IMR-90 (cell line): ENCODE measurements at regions not wholly inside any gene's neighbourhood (a gene's known extent, or its start where the extent isn't known, plus 50 kb on each side); places are given as distances from the start of the nearest gene placed in this dataset.

Experiments used
- ATAC-seq: fragments of 200-7000 bp; cut with Tn5 transposase; 2 replicates; pipeline ENCODE4 v1.9.1; 2020; ENCODE audit warnings: low read depth, mild to moderate bottlenecking, moderate library complexity
- BruUV-seq: library from RNA; stranded (reverse); fragments of 400-500 nt; replicated peaks from 2 replicates; lab custom pipeline; 2021; lab: Mats Ljungman, UMichigan
- CTCF ChIA-PET: fragments of 300-600 bp; formaldehyde crosslinking; extraction: SDS; loops from one replicate; lab custom pipeline; 2021; ENCODE audit warnings: antibody characterized with exemption; lab: Yijun Ruan, JAX
- POLR2A ChIA-PET: fragments of 300-600 bp; sonication (Branson Sonifier 250); formaldehyde crosslinking; loops from one replicate; lab custom pipeline; 2022; ENCODE audit warnings: antibody characterized with exemption; ENCODE audit not compliant: unreplicated experiment; lab: Charles Lee
- DNase-seq: peaks from one replicate; pipeline ENCODE4 v3.0.0; 2013
- H2AFZ ChIP-seq: replicated peaks from 2 replicates; pipeline ENCODE3; 2013; ENCODE audit warnings: low read length, mild to moderate bottlenecking; ENCODE audit not compliant: poor library complexity
- H2AK5ac ChIP-seq: 2 replicates; pipeline ENCODE4 v1.6.1; 2013; ENCODE audit warnings: low read depth, low read length, inconsistent platforms
- H2AK9ac ChIP-seq: replicated peaks from 2 replicates; pipeline ENCODE3; 2013; ENCODE audit warnings: mild to moderate bottlenecking, low read depth, low read length, moderate library complexity; ENCODE audit not compliant: poor library complexity
- H2BK120ac ChIP-seq: 2 replicates; pipeline ENCODE4 v1.6.1; 2013; ENCODE audit warnings: low read depth, low read length, inconsistent platforms
- H2BK15ac ChIP-seq: 3 replicates; pipeline ENCODE4 v1.6.1; 2013; ENCODE audit warnings: low read depth, low read length, inconsistent platforms
- H2BK20ac ChIP-seq: 2 replicates; pipeline ENCODE4 v1.6.1; 2013; ENCODE audit warnings: low read depth, mild to moderate bottlenecking, inconsistent platforms, low read length, moderate library complexity
- H2BK5ac ChIP-seq: 2 replicates; pipeline ENCODE4 v1.6.1; 2013; ENCODE audit warnings: mild to moderate bottlenecking, low read depth, low read length, inconsistent platforms; ENCODE audit not compliant: poor library complexity, severe bottlenecking
- H3K14ac ChIP-seq: replicated peaks from 2 replicates; pipeline ENCODE4 v1.6.1; 2013; ENCODE audit warnings: low read depth, low read length, inconsistent platforms
- H3K18ac ChIP-seq: 2 replicates; pipeline ENCODE4 v1.6.1; 2013; ENCODE audit warnings: low read depth, low read length, control low read depth
- H3K23ac ChIP-seq: 2 replicates; pipeline ENCODE4 v1.6.1; 2013; ENCODE audit warnings: low read depth, low read length, inconsistent platforms
- H3K27ac ChIP-seq: 2 replicates; pipeline ENCODE4 v1.5.1; 2013; ENCODE audit warnings: mild to moderate bottlenecking, control low read depth, low read length; ENCODE audit not compliant: insufficient read depth
- H3K27me3 ChIP-seq: 2 replicates; pipeline ENCODE4 v1.6.1; 2013; ENCODE audit warnings: low read length; ENCODE audit not compliant: control insufficient read depth, insufficient read depth
- H3K36me3 ChIP-seq: 2 replicates; pipeline ENCODE4 v1.6.1; 2013; ENCODE audit warnings: low read length, mixed read lengths; ENCODE audit not compliant: control insufficient read depth, insufficient read depth
- H3K4ac ChIP-seq: 2 replicates; pipeline ENCODE4 v1.6.1; 2013; ENCODE audit warnings: low read depth, low read length, inconsistent platforms
- H3K4me1 ChIP-seq: 2 replicates; pipeline ENCODE4 v1.6.1; 2013; ENCODE audit warnings: low read length, mixed read lengths; ENCODE audit not compliant: control insufficient read depth, insufficient read depth
- H3K4me2 ChIP-seq: 2 replicates; pipeline ENCODE4 v1.6.1; 2013; ENCODE audit warnings: low read depth, mild to moderate bottlenecking, control low read depth, low read length, moderate library complexity
- H3K4me3 ChIP-seq: 2 replicates; pipeline ENCODE4 v1.5.1; 2013; ENCODE audit warnings: low read depth, mild to moderate bottlenecking, control low read depth, low read length, moderate library complexity; ENCODE audit not compliant: insufficient read depth
- H3K56ac ChIP-seq: 2 replicates; pipeline ENCODE4 v1.6.1; 2013; ENCODE audit warnings: low read length, inconsistent platforms; ENCODE audit not compliant: insufficient read depth; ENCODE audit errors: extremely low read depth
- H3K79me1 ChIP-seq, 2 experiments: 2 replicates each; pipeline ENCODE4 v1.6.1; 2013; ENCODE audit warnings: low read length in 2 of 2, inconsistent platforms in 1 of 2, low read depth in 1 of 2
- H3K9ac ChIP-seq: 2 replicates; pipeline ENCODE4 v1.6.1; 2013; ENCODE audit warnings: low read depth, low read length, control low read depth
- H3K9me1 ChIP-seq: 2 replicates; pipeline ENCODE4 v1.6.1; 2013; ENCODE audit warnings: low read length, inconsistent platforms; ENCODE audit not compliant: insufficient read depth
- H3K9me3 ChIP-seq: 2 replicates; pipeline ENCODE4 v1.6.1; 2013; ENCODE audit warnings: low read length; ENCODE audit not compliant: control insufficient read depth, insufficient read depth
- H4K20me1 ChIP-seq: 2 replicates; pipeline ENCODE4 v1.6.1; 2013; ENCODE audit warnings: low read length, inconsistent platforms; ENCODE audit not compliant: insufficient read depth
- H4K5ac ChIP-seq: 2 replicates; pipeline ENCODE4 v1.6.1; 2013; ENCODE audit warnings: mild to moderate bottlenecking, low read depth, low read length, control low read depth
- H4K8ac ChIP-seq, 2 experiments: 2 replicates each; pipeline ENCODE4 v1.6.1; 2013; ENCODE audit warnings: low read depth in 2 of 2, low read length in 2 of 2, control low read depth in 1 of 2, inconsistent platforms in 1 of 2
- H4K91ac ChIP-seq: 2 replicates; pipeline ENCODE4 v1.6.1; 2013; ENCODE audit warnings: low read depth, low read length, inconsistent platforms; ENCODE audit not compliant: insufficient read depth
- CEBPB ChIP-seq: IDR thresholded peaks from 2 replicates; pipeline ENCODE4 v1.6.1; 2012; ENCODE audit warnings: low read depth, low read length, improper control_type of control experiment
- NFE2L2 ChIP-seq: fragments of 150-350 bp; IDR thresholded peaks from 2 replicates; pipeline ENCODE4 v1.6.1; 2016; ENCODE audit warnings: low read depth, mild to moderate bottlenecking, low read length
- POLR2A ChIP-seq: IDR thresholded peaks from 2 replicates; pipeline ENCODE4 v1.6.1; 2012; ENCODE audit warnings: mild to moderate bottlenecking, low read depth, low read length
- RCOR1 ChIP-seq: IDR thresholded peaks from 2 replicates; pipeline ENCODE4 v1.6.1; 2012; ENCODE audit warnings: mild to moderate bottlenecking, low read length, improper control_type of control experiment; ENCODE audit not compliant: insufficient replicate concordance
- RFX5 ChIP-seq: IDR thresholded peaks from 2 replicates; pipeline ENCODE4 v1.8.0; 2012; ENCODE audit warnings: low read depth, mild to moderate bottlenecking, low read length, moderate library complexity
- WGBS, 2 experiments: methylation state at CpG; one replicate each; pipeline versions ENCODE4 v1.1.5 to v1.1.7; 2013; ENCODE audit warnings: missing lambda C conversion rate in 2 of 2; ENCODE audit not compliant: insufficient read length in 1 of 2; ENCODE audit errors: extremely low coverage in 2 of 2; 5-methylcytosine and 5-hydroxymethylcytosine counted together
- dilution Hi-C: fragments of 300-500 bp; cut with HindIII; formaldehyde crosslinking; loops from one replicate; pipeline ENCODE4 v1.14.3; 2018; ENCODE audit warnings: low sequenced_read_pairs; ENCODE audit not compliant: unreplicated experiment
- in situ Hi-C: fragments of 300-500 bp; cut with MboI; formaldehyde crosslinking; loops from 3 replicates; pipeline ENCODE4 v1.14.3; 2019; ENCODE audit warnings: low sequenced_read_pairs, inconsistent platforms, mixed read lengths
- intact Hi-C: fragments of 100-400 bp; cut with micrococcal nuclease; formaldehyde crosslinking; loops from 2 replicates; pipeline ENCODE4 v1.10.0; 2022

DNA sequence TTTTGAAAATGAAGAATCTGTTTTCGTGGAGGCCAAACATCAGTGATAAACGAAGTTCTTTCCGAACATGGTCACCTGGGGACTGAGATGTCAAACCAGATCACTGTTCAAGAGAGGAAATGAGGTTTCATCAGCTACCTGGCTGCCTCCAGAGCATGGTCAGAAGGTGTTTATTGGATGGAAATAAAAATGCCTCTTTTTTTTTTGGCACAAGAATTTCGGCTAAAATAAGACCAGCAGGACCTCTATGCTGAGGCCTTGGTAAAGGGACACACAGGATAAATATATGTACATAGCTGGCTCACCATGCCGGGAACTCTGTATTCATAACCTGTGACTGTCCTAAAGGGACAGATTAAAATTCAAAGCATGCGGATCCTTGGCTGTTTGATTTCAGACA lies 135.3 kb downstream of the UTP18 start:
- ChIA-PET CTCF (interaction anchor here (0.7 kb wide), 1 partner anchor 14 kb away, joined by 8 read pairs; no protein-coding TSS in a partner anchor), POLR2A (no interaction called here)
- intact Hi-C loops: no loop called here
- no peaks in the 10 kb centered on the region for H3K27me3 ChIP-seq
- dilution Hi-C loops: no loop called here
- no peak overlapping the region for H3K4me3 ChIP-seq
- no peak for DNase-seq
- WGBS, 2 experiments: 62% methylated on average over 6 of the region's 6 CpGs; no CpG with 5 or more reads in 1 of the 2 experiments
- no peak overlapping the region for H4K5ac ChIP-seq
- no peak overlapping the region for H2BK15ac ChIP-seq
- no peak overlapping the region for H3K4ac ChIP-seq
- no peak for ATAC-seq
- in situ Hi-C loops: no loop called here
- BruUV-seq: no TSS peak
- H2AFZ ChIP-seq: no peak overlapping the region
- H3K79me1 ChIP-seq: no peaks in the 10 kb centered on the region
- H3K14ac ChIP-seq: no peak overlapping the region
- TF ChIP-seq RFX5: no peak
- TF ChIP-seq POLR2A: no peak
- no peak for TF ChIP-seq CEBPB
- TF ChIP-seq NFE2L2: no peak
- no peak for TF ChIP-seq RCOR1
- no peak overlapping the region for H3K18ac ChIP-seq
- H4K8ac ChIP-seq: no peak overlapping the region
- H2BK120ac ChIP-seq: no peak overlapping the region
- no peak overlapping the region for H2AK9ac ChIP-seq
- H4K91ac ChIP-seq: no peak overlapping the region
- H3K9ac ChIP-seq: no peak overlapping the region
- no peak overlapping the region for H3K27ac ChIP-seq
- no peak overlapping the region for H3K23ac ChIP-seq
- no peaks in the 10 kb centered on the region for H4K20me1 ChIP-seq
- H3K4me2 ChIP-seq: no peak overlapping the region
- H2BK5ac ChIP-seq: no peak overlapping the region
- no peak overlapping the region for H3K56ac ChIP-seq
- no peaks in the 10 kb centered on the region for H3K36me3 ChIP-seq
- H3K4me1 ChIP-seq: no peaks in the 10 kb centered on the region
- no peaks in the 10 kb centered on the region; the same call in 1 of the 2 replicates for H3K9me3 ChIP-seq
- no peak overlapping the region for H2BK20ac ChIP-seq
- no peaks in the 10 kb centered on the region for H3K9me1 ChIP-seq
- H2AK5ac ChIP-seq: no peak overlapping the region
